ENCODE measurements at regions not wholly inside any gene's neighbourhood (a gene's known extent, or its start where the extent isn't known, plus 50 kb on each side); places are given as distances from the start of the nearest gene placed in this dataset.
"Not testable (repeated sequence)": the region's sequence is repeated elsewhere in the genome, so short reads cannot be mapped to it uniquely, and the experiment has no call there.

DNA sequence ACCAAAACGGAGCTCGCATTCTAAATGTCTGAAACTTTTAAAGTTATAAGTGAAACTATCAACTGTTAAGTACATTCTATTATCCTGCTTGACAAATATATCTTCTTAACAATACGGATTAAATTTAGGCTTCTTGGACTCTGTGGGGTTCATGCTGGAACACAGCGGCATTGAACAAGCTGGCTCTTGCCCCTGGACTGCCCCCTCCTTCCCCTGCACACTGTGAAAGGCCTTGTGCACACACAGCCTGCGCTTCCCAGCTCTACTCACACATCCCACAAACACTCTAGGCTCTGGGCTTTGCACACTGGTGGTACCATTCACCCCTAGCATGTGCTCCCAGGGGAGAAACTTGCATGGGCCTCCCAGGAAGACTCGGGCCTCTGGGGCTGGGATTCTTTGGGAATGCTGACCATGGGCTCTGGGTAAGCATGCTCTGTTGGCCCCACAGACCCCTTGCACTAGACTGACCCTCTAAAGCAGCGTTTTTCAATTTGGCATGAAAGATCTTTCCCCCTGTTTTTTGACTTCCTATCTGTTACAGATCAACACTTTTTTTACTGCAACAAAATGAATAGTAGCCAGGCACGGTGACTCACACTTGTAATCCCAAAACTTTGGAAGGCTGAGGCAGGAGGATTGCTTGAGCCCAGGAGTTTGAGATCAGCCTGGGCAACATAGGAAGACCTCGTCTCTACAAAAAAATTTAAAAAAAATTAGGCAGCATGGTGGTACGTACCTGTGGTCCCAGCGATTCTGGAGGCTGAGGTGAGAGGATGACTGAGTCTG is 96.2 kb upstream of the CPM start:
- DNase-seq, result peak in 1 of 51 donors; percentile 4

DNA sequence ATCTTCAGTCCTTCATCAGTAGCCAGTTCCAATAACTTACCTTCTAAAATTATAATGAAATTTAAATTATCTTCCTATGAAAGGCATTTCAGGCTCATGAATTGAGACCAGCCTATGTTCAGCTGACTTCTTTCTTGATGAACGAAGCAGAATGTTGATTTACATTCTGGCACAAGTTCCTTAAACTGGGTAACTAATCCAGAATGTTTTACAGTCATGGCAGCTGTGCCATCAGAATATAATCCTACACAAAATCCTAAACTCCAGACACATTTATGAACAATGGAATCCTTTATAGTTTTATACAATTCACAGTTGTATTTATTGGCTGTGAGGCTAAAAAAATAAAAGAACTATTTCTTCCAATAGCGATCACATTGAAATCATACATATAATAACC is 97.3 kb upstream of the CPM start:
- no peak for DNase-seq

DNA sequence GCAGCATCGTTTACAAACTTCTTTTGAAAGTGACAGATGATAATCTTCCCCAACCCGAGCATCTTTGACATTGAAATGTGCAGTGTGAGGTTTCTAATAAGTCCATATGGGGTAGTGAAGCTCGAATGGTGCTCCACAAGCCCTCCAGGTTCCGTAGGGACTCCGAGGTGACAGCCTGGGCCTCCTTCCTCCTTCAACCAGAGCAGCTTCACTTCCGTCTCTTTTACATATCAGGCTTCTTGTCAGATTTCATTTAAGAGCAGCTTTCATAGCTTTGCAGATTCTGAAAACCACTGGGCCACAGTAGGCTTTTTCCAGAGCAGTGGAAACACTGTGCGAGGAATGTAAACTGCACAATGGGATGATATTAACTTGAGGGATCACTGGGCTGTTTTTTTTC is 103.6 kb upstream of the CPM start:
- no peak for DNase-seq

DNA sequence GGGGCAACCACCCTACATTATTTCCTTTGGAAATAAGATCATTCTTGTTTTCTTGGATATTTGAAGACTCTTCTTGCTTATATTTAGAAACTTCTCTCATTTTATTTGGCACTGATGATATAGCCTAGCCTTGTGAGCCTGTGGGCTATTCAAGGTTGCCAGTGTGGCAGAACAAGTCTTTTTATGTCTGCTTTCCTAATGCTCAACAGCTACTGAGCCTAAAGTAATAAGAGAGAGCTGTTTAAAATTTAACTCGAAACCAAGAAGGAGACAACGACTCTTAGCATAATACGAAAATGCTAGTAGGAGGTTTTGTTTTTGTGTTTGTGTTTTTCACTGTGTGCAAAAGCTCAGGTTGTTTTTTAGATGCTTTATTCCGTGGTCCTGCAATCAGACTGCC is 104.0 kb upstream of the CPM start:
- no peak for DNase-seq

DNA sequence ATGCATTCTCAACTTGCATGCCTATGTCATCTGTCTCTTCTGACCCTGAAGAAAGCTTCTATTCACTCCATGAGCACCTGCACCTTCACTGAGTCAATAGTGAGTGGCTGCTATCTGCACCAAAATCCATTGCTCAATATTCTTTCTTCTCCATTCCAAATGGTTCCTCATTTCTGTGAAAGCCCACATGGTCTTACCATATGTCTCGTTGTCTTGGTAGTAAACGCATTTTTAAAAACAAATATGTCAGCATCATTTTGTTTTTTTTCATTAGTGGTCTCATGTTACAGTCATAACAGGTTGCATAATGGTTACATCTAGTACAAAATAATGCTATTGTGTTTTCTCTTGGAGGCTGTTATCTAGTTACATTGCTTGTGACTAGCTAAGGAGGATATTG is 106.9 kb upstream of the CPM start:
- DNase-seq, result no peak

DNA sequence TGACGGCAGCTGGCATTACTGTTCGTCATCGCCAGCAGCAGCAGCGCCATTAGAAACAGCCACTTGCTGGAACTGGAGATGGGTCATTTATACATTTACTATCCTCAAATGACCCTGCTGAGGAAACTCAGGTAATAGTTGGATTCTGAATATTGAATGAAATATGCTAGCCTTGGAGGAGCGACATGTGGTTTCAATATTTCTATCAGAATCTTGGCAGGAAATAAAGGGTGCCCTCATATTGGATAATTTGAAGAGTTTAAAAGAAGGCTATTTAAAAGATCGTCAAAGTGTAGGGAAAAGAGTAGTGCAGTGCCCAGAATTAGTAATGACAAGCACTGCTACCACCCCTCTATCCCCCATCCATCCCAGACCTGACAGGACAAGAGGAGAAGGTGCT is 109.6 kb upstream of the CPM start:
- DNase-seq, result no peak

DNA sequence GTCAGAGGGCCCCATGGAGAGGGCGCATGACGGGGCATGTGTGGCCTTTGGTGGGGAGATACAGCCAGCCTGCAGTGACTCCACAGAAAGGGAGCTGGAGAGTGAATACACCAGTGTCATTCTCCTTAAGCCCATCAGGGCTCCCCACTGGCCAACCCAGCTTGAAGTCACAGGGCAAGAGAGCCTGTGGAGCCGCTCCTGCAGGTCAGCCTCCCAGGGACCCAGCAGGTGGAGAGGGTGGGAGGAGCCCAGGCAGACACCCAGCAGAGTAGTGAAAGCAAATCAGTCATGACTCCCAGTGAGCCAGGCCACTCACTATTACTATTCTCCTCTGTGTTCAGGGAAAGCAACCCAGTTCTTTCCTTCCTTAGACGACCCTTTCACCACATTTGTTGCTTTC is 110.0 kb upstream of the CPM start:
- DNase-seq, result no peak

DNA sequence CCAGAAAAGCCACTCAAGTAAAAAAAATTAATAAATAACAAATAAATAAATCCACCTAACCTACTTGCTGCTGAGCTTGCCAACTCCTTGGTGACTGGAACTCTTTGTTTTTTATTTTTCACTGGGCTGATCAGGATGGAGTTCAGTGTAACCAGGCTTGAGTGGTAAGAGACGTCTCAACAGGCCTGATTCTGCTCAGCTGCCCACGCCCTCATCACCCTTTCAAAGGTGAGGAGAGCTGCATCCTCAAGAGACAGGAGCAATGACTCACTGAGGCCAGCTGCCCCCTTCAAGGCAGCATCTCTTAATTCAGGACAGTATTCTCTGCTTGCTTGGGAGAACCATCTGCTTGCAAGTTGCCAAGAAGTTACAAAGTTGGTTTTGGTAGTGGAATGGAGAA is 111.9 kb upstream of the CPM start:
- DNase-seq, result no peak

DNA sequence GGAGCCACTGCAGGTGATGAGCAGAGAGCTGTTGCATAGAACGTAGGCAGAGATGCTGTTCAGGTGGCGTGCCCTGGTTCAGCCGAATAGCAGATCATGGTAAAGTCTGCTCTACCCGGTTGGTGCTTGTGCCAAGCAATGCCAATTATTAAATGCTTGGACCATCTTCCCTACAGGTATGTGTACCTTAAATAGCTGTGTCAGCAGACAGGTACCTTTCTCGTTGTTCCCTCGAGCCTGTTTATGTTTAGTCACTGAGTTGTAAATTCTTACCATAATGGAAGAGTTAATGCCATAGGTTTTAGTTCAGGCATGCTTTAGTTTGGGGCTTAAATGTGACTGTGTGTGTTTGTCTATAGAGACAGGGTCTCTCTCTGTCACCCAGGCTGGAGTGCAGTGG is 112.5 kb upstream of the CPM start:
- no peak for DNase-seq

DNA sequence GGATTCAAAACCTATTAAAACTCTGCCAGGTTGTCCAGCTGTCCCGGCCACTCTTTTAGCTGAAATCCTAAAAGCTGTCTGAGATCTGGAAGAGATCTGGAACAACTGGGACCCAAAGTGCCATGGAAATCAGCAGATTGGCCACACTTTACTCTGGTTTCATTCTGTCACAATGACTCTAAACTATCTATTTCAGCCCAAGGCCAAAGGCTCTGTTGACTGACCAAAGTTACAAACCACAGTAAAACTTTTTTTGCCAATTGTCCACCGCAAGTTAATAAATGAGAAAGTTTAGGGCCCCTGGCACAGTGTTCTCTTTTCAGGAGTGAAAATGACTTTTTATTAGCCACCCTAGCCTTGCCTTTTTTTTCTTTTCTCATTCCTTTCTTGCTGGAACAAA is 113.4 kb upstream of the CPM start:
- DNase-seq, result no peak

DNA sequence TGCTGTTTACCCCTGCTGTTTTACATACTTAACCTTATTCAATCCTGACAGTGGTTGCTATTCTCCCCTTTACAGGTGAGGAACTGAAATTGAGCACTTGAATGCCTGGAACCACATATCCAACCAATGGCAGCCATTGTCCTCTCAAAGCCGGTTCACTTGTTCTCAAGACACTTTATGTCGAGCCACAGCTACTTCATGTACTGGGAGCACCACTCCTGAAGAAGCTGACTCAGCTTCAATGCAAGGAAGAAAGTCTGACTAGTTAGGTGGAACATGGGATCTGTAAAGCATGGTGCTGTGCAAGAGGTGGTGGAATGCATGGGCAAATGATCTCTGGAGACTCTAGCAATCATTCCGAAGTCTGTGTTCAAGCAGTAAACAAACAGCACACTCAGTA is 113.9 kb upstream of the CPM start:
- DNase-seq, result no peak

DNA sequence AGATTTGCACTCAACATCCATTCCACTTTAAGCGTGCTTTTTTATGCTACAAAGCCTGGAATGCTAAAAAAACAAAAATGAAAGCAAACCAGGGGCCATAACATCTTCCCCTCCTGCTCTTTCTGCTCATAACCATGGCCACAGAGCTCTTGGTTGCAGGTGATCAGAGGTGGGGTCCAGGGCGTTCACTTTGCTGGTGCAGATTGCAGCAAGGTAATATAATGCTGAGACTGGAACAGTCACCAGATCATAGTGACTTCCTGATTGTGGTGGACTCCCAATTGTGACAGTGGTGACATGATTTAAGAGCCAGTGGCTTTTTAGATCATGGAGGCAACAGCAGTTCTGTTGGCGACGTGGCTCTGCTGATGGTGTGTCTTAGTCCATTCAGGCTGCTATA is 115.0 kb upstream of the CPM start:
- no peak for DNase-seq

DNA sequence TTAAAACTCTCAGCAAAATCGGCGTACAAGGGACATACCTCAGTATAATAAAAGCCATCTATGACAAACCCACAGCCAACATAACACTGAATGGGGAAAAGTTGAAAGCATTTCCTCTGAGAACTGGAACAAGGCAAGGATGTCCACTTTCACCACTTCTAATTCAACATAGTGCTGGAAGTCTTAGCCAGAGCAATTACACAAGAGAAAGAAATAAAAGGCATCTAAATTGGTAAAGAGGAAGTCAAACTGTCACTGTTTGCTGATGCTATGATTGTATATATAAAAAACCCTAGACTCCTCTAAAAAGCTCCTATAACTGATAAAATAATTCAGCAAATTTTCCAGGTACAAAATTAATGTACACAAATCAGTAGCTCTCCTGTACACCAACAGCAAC is 116.9 kb upstream of the CPM start:
- not testable (repeated sequence) for DNase-seq

DNA sequence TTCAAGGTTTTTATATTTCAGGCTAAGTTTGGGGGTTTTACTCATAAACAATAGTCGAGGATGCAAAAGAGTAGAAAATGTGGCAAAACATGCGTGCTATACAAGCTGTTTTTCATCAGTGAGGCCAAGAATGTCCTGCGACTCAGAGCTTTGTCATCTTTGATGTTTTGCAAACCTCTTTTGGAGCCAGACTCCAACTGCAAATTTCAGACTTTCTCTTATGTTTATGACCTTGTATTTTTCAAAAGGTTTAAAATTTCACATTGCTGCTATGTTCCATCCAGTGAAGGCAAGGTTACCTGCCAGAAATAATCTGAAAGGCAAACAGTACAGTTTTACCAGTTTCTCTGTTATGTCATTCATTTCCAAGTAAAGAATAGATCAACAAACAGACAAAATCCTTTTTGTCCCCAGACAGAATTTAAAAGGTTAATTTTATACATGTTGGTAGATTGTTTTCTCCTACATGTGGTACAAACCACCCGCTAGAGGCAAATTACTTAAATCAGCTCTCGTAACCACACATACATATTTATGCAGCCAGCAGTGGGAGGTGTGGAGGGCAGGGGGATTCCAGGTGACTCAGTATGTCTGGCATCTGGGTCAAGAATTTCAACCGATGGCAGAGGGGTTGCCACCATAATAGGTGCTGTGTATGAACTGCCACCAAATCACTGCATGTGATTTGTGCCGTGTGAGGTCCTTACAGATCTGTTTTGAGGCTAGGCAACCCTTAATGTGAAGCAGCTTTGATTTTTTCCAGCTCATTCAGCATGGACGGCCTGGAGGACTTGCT is 119.8 kb upstream of the CPM start:
- no peak for DNase-seq

DNA sequence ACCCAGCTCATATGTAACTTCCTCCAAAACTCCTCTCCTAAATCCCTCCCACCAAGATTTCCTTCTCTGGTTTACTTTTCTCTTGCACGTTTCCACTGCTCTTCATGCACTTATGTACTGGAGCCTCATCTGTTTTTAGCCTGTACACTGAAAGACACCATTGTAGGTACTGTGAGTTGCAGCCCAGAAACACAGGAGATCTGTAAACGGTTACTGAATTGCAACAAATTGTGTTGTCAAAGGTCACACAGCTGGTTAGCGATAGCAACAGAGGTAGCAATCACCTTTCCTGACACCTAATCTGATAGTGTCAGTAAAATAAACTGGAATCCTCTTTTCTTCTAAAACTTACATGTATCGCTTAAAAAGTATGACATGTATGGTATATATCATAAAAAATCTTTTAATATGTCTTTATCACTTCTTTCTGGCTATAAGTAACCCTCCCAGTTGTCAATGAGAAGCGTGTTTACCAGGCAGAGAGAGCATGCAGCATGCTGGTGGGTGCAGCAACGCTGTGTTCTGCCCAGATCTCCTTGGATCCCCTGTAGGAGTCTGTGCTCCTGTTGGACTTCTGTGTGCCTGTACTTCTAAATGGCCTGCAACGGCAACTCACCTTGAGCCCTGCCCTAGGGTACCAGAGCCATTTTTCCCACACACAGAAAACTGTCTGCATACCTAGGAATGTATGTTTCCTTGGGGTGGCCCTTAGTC is 121.5 kb upstream of the CPM start:
- no peak for DNase-seq

DNA sequence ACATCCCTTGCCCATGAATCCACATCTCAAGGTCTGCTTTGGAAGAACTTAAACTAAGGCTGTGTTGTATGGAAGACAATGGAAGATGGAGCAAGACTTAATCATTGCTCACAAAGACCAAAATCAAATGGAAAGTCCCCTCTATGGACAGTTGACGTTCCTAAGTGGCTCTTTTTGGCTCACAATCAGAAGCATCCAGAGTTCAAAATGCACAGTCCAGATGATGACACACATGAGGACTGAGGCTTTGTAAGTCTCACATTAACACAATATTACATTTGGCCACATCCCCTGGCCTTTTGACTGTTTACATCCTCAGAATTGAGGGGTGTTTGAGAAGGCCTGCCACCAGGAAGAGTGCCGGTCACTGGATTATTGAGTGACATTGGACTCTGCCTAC is 122.3 kb upstream of the CPM start:
- DNase-seq, result no peak

DNA sequence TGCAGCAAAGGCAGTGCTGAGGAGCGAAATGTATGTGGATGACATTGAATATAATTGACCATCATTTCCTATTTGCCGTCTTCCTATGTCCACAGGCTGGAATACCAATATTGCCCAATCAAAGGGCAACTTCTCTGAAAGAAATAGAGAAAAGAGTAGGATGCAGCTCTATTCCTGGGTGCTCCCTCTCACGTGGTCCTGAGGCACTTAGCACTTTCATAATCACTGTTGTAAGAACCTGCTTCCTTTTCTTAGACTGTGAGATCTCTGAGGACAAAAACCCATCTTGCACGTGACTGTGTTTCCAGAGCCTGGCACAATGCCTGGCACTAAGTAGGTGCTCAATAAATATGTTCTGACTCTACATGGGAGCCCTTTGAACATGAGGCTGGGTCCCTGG is 122.7 kb upstream of the CPM start:
- no peak for DNase-seq

DNA sequence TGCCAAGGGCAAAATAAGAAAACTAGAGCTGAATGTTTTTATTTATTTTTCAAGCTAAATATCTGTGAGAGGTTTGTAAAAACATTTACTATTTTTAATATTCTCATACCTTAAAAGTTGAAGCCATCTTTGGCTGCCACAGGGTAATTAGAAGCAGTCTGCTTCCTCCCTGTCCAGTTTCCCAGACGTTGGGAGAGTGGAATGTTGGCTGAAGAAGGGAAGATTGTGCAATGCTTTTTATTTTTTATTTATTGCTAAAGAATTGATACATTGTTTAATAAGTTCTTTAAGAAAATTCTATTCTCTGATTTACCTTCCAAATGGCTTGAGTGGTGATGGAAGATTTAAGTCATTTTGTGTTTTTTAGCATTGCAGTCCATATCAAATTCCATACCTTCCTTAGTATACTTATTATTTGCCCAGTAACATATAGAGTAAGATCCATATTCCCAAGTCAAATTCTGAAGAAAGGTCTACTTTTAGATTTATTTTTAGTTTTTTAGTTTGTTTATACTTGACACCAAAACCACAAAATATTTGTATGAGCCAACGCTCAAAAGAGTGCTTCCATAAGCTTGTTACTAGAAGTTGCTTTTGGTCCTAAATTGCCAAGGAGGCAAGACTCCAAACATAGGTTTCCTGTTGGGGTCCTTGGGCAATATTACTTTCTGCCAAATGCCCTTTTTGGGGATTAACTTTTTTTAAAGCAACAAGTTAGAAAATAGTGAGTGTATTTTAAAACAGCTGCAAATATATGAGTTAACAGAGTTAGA is 124.0 kb upstream of the CPM start:
- DNase-seq, result no peak

DNA sequence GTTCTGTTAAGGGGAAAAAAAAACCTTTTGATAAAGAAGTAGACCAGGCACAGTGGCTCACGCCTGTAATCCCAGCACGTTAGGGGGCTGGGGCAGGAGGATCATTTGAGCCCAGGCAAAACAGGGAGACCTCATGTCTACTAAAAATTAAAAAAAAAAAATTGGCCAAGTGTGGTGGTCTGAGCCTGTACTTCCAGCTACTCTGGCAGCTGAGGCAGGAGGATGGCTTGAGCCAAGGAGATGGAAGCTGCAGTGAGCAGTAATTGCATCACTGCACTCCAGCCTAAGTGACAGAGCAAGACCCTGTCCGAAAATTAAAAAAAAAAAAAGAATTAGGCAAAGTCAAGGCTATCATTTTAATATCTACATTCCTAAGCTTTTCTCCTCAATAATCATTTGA is 124.8 kb upstream of the CPM start:
- DNase-seq, result no peak

DNA sequence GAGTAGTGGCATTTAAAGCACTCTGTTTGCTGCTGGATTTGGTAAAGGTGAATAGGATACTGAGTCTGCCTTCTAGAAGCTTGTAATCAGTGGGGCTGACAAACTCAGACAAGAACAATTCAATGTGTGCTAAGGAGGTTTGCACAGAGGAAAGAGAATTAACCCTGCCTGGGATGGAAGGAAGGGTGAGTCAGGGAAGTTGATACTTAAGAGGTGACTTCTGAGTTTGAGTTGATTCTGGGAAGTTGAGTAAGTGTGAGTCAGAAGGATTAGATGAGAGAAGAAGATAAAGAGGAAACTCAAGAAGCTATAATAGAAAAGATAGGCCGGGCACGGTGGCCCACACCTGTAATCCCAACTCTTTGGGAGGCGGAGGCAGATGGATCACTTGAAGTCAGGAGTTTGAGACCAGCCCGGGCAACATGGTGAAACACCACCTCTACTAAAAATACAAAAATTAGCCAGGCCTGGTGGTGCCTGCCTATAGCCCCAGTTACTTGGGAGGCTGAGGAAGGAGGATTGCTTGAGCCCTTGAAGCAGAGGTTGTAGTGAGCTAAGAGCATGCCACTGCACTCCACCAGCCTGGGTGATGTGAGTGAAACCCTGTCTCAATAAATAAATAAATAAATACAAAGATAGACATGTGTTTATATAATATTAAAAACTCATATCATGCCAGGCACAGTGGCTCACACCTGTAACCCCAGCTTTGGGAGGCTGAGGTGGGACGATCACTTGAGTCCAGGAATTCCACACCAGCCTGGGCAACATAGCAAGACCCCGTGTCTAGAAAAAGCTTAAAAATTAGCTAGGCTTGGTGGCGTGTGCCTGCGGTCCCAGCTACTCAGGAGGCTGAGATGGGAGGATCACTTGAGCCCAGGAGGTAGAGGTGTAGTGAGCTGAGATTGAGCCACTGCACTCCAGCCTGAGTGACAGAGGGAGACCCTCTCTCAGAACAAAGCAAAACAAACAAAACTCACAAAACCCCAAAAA is 126.8 kb upstream of the CPM start:
- no peak for DNase-seq

DNA sequence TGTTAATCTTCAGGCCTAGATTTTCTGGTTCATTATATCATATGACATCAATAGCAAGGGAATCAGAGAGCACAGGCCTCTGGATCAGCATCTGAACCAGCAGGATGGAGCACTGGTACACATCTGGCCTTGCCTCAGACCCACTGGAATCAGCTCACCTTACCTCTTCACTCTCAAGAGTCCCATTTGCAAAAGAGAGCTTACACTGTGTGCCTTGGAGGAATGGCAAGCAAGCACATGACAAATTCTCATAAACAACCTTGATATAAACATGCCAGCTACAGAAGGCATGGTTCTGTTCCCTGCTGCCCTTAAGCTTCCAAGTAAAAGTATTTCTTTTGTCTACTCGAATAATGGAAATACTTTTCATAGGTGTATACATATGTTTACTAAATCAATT is 128.6 kb upstream of the CPM start:
- DNase-seq, result no peak
